SU-DHL-6 (cell line): ENCODE measurements at regions not wholly inside any gene's neighbourhood (a gene's known extent, or its start where the extent isn't known, plus 50 kb on each side); places are given as distances from the start of the nearest gene placed in this dataset.

Experiments used
- H2AFZ ChIP-seq: fragments of 200-600 bp; sonication (generic); 2 replicates; pipeline ENCODE4 v1.6.1; 2014; ENCODE audit warnings: low read depth, mild to moderate bottlenecking, moderate library complexity, mixed read lengths, antibody characterized with exemption, low read length; ENCODE audit not compliant: severe bottlenecking
- H3F3A ChIP-seq: fragments of 200-600 bp; shearing (Covaris generic); 2 replicates; pipeline ENCODE4 v1.6.0; 2016; ENCODE audit warnings: antibody characterized with exemption, mild to moderate bottlenecking; ENCODE audit not compliant: insufficient read depth
- H3K27ac ChIP-seq: fragments of 200-600 bp; sonication (generic); 2 replicates; pipeline ENCODE4 v1.5.1; 2016; ENCODE audit warnings: low read depth, mild to moderate bottlenecking, low read length, moderate library complexity, mixed read lengths
- H3K27me3 ChIP-seq: fragments of 200-600 bp; sonication (generic), shearing (Covaris generic); 2 replicates; pipeline ENCODE4 v1.6.0; 2014; ENCODE audit warnings: mild to moderate bottlenecking, low read length
- H3K36me3 ChIP-seq: fragments of 200-600 bp; sonication (generic); 2 replicates; pipeline ENCODE4 v1.6.1; 2014; ENCODE audit warnings: mild to moderate bottlenecking, low read length, mixed read lengths
- H3K4me2 ChIP-seq: fragments of 300-600, 200-600 bp; shearing (Covaris generic), sonication (generic); 2 replicates; pipeline ENCODE4 v1.6.0; 2014; ENCODE audit warnings: low read length, low read depth, mild to moderate bottlenecking; ENCODE audit not compliant: poor library complexity, severe bottlenecking
- H3K4me3 ChIP-seq: fragments of 200-600 bp; sonication (generic); 2 replicates; pipeline ENCODE4 v1.5.1; 2014; ENCODE audit warnings: antibody characterized with exemption, low read length, mild to moderate bottlenecking, mixed read lengths; ENCODE audit not compliant: insufficient read depth, poor library complexity, severe bottlenecking
- H3K79me2 ChIP-seq: fragments of 200-600 bp; sonication (generic); 2 replicates; pipeline ENCODE4 v1.6.1; 2014; ENCODE audit warnings: mild to moderate bottlenecking, low read length, moderate library complexity; ENCODE audit not compliant: insufficient read depth
- H3K9ac ChIP-seq: fragments of 200-600 bp; sonication (generic); 2 replicates; pipeline ENCODE4 v1.7.0; 2014; ENCODE audit warnings: mild to moderate bottlenecking, low read length
- H3K9me2 ChIP-seq: fragments of 200-600 bp; sonication (generic); replicated peaks from 2 replicates; pipeline ENCODE4 v1.6.1; 2014; ENCODE audit warnings: low read length; ENCODE audit not compliant: insufficient read depth
- H3K9me3 ChIP-seq: fragments of 200-600 bp; sonication (generic); 2 replicates; pipeline ENCODE4 v1.6.1; 2014; ENCODE audit warnings: low read length, mixed read lengths; ENCODE audit not compliant: insufficient read depth
- H4K20me1 ChIP-seq: fragments of 200-600 bp; sonication (generic); 2 replicates; pipeline ENCODE4 v1.6.1; 2014; ENCODE audit warnings: low read depth, mild to moderate bottlenecking, antibody characterized with exemption, low read length, moderate library complexity, mixed read lengths
- CTCF ChIP-seq: fragments of 200-600 bp; sonication (generic); IDR thresholded peaks from one replicate; pipeline ENCODE4 v1.5.1; 2017; ENCODE audit warnings: antibody characterized with exemption, mild to moderate bottlenecking, low read length, moderate library complexity; ENCODE audit not compliant: insufficient read depth, poor library complexity, severe bottlenecking
- EZH2phosphoT487 ChIP-seq: fragments of 200-600 bp; sonication (generic), shearing (Covaris generic); conservative IDR thresholded peaks from 2 replicates; pipeline ENCODE4 v1.6.1; 2018; ENCODE audit warnings: mild to moderate bottlenecking, antibody characterized with exemption, low read length, moderate library complexity, mixed read lengths

GRCh38 chr12:114995891-114996290 lies 311.9 kb upstream of the TBX3 start:
- H4K20me1 ChIP-seq: no peaks in the 10 kb centered on the region
- no peaks in the 10 kb centered on the region for H3F3A ChIP-seq
- no peak overlapping the region for H3K9ac ChIP-seq
- no peak overlapping the region for H3K4me3 ChIP-seq
- no peaks in the 10 kb centered on the region for H3K9me3 ChIP-seq
- no peak overlapping the region for H3K27ac ChIP-seq
- H3K4me2 ChIP-seq: no peak overlapping the region
- TF ChIP-seq CTCF (no peak), EZH2phosphoT487 (no peak)
- H2AFZ ChIP-seq: no peak overlapping the region
- no peaks in the 10 kb centered on the region for H3K36me3 ChIP-seq
- H3K9me2 ChIP-seq: no peaks in the 10 kb centered on the region
- no peaks in the 10 kb centered on the region for H3K27me3 ChIP-seq
- H3K79me2 ChIP-seq: no peaks in the 10 kb centered on the region

DNA sequence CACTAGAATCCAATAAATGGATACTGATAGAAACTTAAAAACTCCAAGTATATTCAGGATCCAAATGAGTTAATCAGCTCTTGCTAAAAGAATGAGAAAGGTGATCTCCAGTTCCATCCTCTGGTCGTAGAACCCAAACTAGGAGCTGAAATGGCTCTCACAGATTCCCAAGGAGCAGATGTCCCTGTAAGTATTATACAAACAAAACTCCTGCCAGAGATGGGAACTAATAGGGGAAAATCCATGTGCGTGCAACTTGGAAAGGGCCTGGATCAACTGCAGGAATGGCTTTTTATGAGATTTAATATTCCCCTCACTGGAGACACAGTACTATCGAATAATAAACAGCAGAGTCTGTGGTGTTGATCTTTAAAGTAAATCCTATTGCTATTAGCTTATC lies 309.2 kb upstream of the TBX3 start:
- Histone ChIP-seq H3K9me3 (no peaks in the 10 kb centered on the region), H3K9me2 (no peaks in the 10 kb centered on the region; the same call in 1 of the 2 replicates), H3K4me3 (no peak overlapping the region), H3K36me3 (no peaks in the 10 kb centered on the region), H3K79me2 (no peaks in the 10 kb centered on the region), H3F3A (no peaks in the 10 kb centered on the region), H3K4me2 (no peak overlapping the region), H4K20me1 (no peaks in the 10 kb centered on the region), H3K27ac (no peak overlapping the region), H2AFZ (no peak overlapping the region), H3K9ac (no peak overlapping the region), H3K27me3 (no peaks in the 10 kb centered on the region)
- TF ChIP-seq CTCF (no peak), EZH2phosphoT487 (no peak)

GRCh38 chr12:114992443-114992842 lies 308.5 kb upstream of the TBX3 start:
- Histone ChIP-seq H3K9me3 (no peaks in the 10 kb centered on the region), H3K4me3 (no peak overlapping the region), H3K79me2 (no peaks in the 10 kb centered on the region), H3K9me2 (no peaks in the 10 kb centered on the region; the same call in 1 of the 2 replicates), H3K4me2 (no peak overlapping the region), H3F3A (no peaks in the 10 kb centered on the region), H3K9ac (no peak overlapping the region), H3K27me3 (no peaks in the 10 kb centered on the region), H3K36me3 (no peaks in the 10 kb centered on the region), H2AFZ (no peak overlapping the region), H3K27ac (no peak overlapping the region), H4K20me1 (no peaks in the 10 kb centered on the region)
- TF ChIP-seq CTCF (no peak), EZH2phosphoT487 (no peak)

DNA sequence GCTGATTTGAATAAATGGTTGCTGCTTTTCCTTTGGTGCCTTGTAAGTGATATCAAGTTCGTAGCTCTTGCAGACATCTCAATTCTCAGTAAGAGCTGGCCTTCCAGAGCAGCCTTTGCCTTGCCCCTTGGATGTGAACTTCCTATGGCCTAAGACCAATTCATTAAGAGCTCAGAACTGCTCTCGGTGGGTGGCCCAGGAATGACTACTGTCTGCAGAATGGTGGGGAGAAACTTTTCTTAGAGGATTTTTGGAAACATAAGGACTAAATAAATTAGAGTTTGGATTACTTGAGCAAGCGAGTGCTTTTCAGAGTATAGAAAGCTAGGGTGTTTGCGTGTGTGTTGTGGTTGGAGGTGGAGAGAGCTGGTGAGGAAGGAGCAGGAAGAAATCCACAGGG lies 306.4 kb upstream of the TBX3 start:
- H3K9me3 ChIP-seq: no peaks in the 10 kb centered on the region
- no peak overlapping the region for H2AFZ ChIP-seq
- no peaks in the 10 kb centered on the region for H4K20me1 ChIP-seq
- H3F3A ChIP-seq: no peaks in the 10 kb centered on the region
- H3K9me2 ChIP-seq: no peaks in the 10 kb centered on the region; the same call in 1 of the 2 replicates
- no peak overlapping the region for H3K27ac ChIP-seq
- no peak overlapping the region for H3K4me2 ChIP-seq
- H3K4me3 ChIP-seq: no peak overlapping the region
- no peak for TF ChIP-seq EZH2phosphoT487
- H3K36me3 ChIP-seq: no peaks in the 10 kb centered on the region
- no peaks in the 10 kb centered on the region for H3K27me3 ChIP-seq
- no peak overlapping the region for H3K9ac ChIP-seq
- H3K79me2 ChIP-seq: no peaks in the 10 kb centered on the region
